LHCN-M2 (cell line): ENCODE measurements at regions not wholly inside any gene's neighbourhood (a gene's known extent, or its start where the extent isn't known, plus 50 kb on each side); places are given as distances from the start of the nearest gene placed in this dataset.

Experiments used
- DNase-seq: peaks from one replicate; pipeline ENCODE4 v3.0.0-alpha.2; 2012; ENCODE audit warnings: low read depth

GRCh38 chr10:124265776-124266467, 152.8 kb downstream of the OAT start:
- DNase-seq: no peak

- DNase-seq: no peak
Observed at GRCh38 chr10:124265391-124265745, 153.4 kb downstream of the OAT start.

- no peak for DNase-seq
Observed at GRCh38 chr10:124264711-124265390, 153.9 kb downstream of the OAT start.

- no peak for DNase-seq
Observed at GRCh38 chr10:124264271-124264670, 154.5 kb downstream of the OAT start.

GRCh38 chr10:124263726-124264125, 155.0 kb downstream of the OAT start:
- DNase-seq: no peak

GRCh38 chr10:124262971-124263370, 155.8 kb downstream of the OAT start:
- DNase-seq: no peak

- DNase-seq: no peak
Observed at GRCh38 chr10:124262234-124262865, 156.4 kb downstream of the OAT start.

- DNase-seq: no peak
Observed at GRCh38 chr10:124259139-124259825, 159.4 kb downstream of the OAT start.

- DNase-seq: no peak
Observed at GRCh38 chr10:124257781-124258180, 160.9 kb downstream of the OAT start.

- DNase-seq: no peak
Observed at GRCh38 chr10:124256151-124256550, 162.6 kb downstream of the OAT start.

GRCh38 chr10:124255556-124255955, 162.2 kb upstream of the CHST15 start:
- DNase-seq: no peak

- no peak for DNase-seq
Observed at GRCh38 chr10:124254490-124254889, 161.1 kb upstream of the CHST15 start.

- no peak for DNase-seq
Observed at GRCh38 chr10:124253006-124253405, 159.6 kb upstream of the CHST15 start.

GRCh38 chr10:124252097-124252715, 158.8 kb upstream of the CHST15 start:
- no peak for DNase-seq

GRCh38 chr10:124251317-124252065, 158.1 kb upstream of the CHST15 start:
- no peak for DNase-seq

GRCh38 chr10:124250506-124250905, 157.1 kb upstream of the CHST15 start:
- DNase-seq: no peak

GRCh38 chr10:124249812-124250432, 156.5 kb upstream of the CHST15 start:
- DNase-seq: no peak

GRCh38 chr10:124249196-124249595, 155.8 kb upstream of the CHST15 start:
- no peak for DNase-seq

GRCh38 chr10:124248056-124249045, 155.0 kb upstream of the CHST15 start:
- DNase-seq: no peak
